ENCODE measurements at regions not wholly inside any gene's neighbourhood (a gene's known extent, or its start where the extent isn't known, plus 50 kb on each side); places are given as distances from the start of the nearest gene placed in this dataset.

DNA sequence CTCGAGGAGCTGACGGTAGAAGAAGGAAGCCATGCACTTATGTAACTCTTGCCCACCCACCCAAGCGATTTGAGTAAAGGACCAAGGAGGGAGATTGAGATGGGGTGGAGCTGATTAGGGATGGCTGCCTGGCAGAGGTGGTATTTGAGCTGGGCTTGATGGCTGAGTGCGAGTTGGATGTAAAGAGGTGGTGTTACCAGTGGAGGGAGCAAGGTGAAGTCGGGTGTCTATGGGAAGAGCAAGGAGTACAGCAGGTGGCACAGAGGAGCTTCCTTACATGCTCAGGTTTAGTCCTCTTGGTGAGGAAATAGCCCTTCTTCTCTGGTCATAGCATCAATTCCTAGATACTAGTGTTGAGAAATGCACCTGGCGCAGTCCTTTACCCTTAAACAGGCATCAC, 294.2 kb upstream of the SKOR2 start:
- no peak for TF ChIP-seq EZH2 (IDR thresholded peaks at IDR 0.05; ENCODE audit: borderline replicate concordance, low read depth, low read length, severe bottlenecking)
- TF ChIP-seq, protein P1, sequence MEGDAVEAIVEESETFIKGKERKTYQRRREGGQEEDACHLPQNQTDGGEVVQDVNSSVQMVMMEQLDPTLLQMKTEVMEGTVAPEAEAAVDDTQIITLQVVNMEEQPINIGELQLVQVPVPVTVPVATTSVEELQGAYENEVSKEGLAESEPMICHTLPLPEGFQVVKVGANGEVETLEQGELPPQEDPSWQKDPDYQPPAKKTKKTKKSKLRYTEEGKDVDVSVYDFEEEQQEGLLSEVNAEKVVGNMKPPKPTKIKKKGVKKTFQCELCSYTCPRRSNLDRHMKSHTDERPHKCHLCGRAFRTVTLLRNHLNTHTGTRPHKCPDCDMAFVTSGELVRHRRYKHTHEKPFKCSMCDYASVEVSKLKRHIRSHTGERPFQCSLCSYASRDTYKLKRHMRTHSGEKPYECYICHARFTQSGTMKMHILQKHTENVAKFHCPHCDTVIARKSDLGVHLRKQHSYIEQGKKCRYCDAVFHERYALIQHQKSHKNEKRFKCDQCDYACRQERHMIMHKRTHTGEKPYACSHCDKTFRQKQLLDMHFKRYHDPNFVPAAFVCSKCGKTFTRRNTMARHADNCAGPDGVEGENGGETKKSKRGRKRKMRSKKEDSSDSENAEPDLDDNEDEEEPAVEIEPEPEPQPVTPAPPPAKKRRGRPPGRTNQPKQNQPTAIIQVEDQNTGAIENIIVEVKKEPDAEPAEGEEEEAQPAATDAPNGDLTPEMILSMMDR (IDR thresholded peaks at IDR 0.05; ENCODE audit: borderline replicate concordance, extremely low read depth, low read length, poor library complexity, severe bottlenecking): no peak
- Histone ChIP-seq H4K20me1 (ENCODE audit: insufficient read depth, low read length) (no peaks in the 10 kb centered on the region; the same call in 1 of the 2 replicates), H3K36me3 (ENCODE audit: insufficient read depth, low read length) (no peaks in the 10 kb centered on the region), H2AFZ (ENCODE audit: low read depth, low read length) (no peak overlapping the region), H3K27ac (ENCODE audit: low read length) (no peak overlapping the region), H3K4me1 (ENCODE audit: insufficient read depth, low read length) (no peaks in the 10 kb centered on the region), H3K27me3 (ENCODE audit: insufficient read depth, low read length, poor library complexity) (peaks cover 22% of the 10 kb centered on the region), H3K4me3 (ENCODE audit: low read depth in 1 of 2, low read length in 2 of 2) (no peak overlapping the region), H3K9me3 (ENCODE audit: insufficient read depth, low read length, severe bottlenecking) (no peaks in the 10 kb centered on the region), H3K79me2 (ENCODE audit: insufficient read depth, low read length) (no peaks in the 10 kb centered on the region), H3K9ac (ENCODE audit: low read depth, low read length) (no peak overlapping the region), H3K4me2 (ENCODE audit: insufficient read depth, low read length) (no peak overlapping the region)
- ATAC-seq (ENCODE audit: insufficient read depth, low read depth) (no peak), DNase-seq (no peak)

DNA sequence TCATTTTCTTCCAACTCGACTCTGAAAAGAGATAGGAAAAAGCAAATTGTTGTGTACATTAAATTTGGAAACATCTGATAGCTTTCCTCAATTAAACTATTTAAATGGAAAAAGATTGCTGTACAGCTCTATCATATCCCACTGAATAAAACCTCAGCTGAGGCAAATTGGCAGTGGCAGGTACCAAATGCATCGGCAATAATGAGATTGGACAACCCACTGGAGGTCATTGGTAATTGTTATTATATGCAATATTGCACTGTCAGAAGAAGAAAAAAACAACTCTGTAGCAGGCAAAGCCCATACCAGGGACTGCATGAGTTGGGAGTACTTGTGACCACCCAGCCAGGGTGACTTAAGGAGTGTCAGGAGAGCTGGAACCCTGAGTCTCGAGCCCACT, 291.6 kb upstream of the SKOR2 start:
- H3K9me3 ChIP-seq (ENCODE audit: insufficient read depth, low read length, severe bottlenecking): no peaks in the 10 kb centered on the region
- no peak overlapping the region for H3K27ac ChIP-seq (ENCODE audit: low read length)
- H4K20me1 ChIP-seq (ENCODE audit: insufficient read depth, low read length): no peaks in the 10 kb centered on the region
- DNase-seq: no peak
- H3K4me3 ChIP-seq (ENCODE audit: low read depth in 1 of 2, low read length in 2 of 2): no peak overlapping the region
- H3K4me1 ChIP-seq (ENCODE audit: insufficient read depth, low read length): no peaks in the 10 kb centered on the region
- no peak for ATAC-seq (ENCODE audit: insufficient read depth, low read depth)
- H3K79me2 ChIP-seq (ENCODE audit: insufficient read depth, low read length): no peaks in the 10 kb centered on the region
- no peaks in the 10 kb centered on the region for H3K36me3 ChIP-seq (ENCODE audit: insufficient read depth, low read length)
- no peak overlapping the region for H2AFZ ChIP-seq (ENCODE audit: low read depth, low read length)
- H3K4me2 ChIP-seq (ENCODE audit: insufficient read depth, low read length): no peak overlapping the region
- H3K27me3 ChIP-seq (ENCODE audit: insufficient read depth, low read length, poor library complexity): peaks cover 16% of the 10 kb centered on the region
- no peak overlapping the region for H3K9ac ChIP-seq (ENCODE audit: low read depth, low read length)
- TF ChIP-seq EZH2 (IDR thresholded peaks at IDR 0.05; ENCODE audit: borderline replicate concordance, low read depth, low read length, severe bottlenecking): no peak
- TF ChIP-seq, protein P1 (IDR thresholded peaks at IDR 0.05; ENCODE audit: borderline replicate concordance, extremely low read depth, low read length, poor library complexity, severe bottlenecking): no peak

DNA sequence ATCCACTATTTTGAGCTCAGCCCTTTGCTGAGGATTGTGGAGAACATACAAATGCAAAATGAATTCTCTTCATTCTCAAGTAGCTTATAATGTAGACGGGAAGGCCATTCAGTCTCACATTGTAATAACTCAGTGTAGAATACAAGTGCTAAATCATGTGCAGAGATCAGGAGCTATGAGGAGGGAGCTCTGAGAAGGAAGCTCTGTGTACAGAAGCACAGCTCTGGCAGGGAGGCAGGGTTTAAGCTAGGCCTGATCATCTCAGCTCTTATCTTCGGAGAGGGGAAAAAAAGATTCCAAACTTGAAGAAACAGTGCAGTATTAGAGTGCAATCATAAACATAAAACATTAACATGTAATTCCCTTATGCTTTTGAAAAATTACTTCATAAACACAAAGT, 291.1 kb upstream of the SKOR2 start:
- H3K9ac ChIP-seq (ENCODE audit: low read depth, low read length): no peak overlapping the region
- no peaks in the 10 kb centered on the region for H3K36me3 ChIP-seq (ENCODE audit: insufficient read depth, low read length)
- no peak overlapping the region for H3K4me2 ChIP-seq (ENCODE audit: insufficient read depth, low read length)

More for the DNA sequence above, 291.1 kb upstream of the SKOR2 start:
- Histone ChIP-seq H4K20me1 (ENCODE audit: insufficient read depth, low read length) (no peaks in the 10 kb centered on the region), H3K79me2 (ENCODE audit: insufficient read depth, low read length) (no peaks in the 10 kb centered on the region), H3K27me3 (ENCODE audit: insufficient read depth, low read length, poor library complexity) (peaks cover 16% of the 10 kb centered on the region), H2AFZ (ENCODE audit: low read depth, low read length) (no peak overlapping the region), H3K9me3 (ENCODE audit: insufficient read depth, low read length, severe bottlenecking) (no peaks in the 10 kb centered on the region), H3K4me3 (ENCODE audit: low read depth in 1 of 2, low read length in 2 of 2) (no peak overlapping the region), H3K27ac (ENCODE audit: low read length) (no peak overlapping the region), H3K4me1 (ENCODE audit: insufficient read depth, low read length) (no peaks in the 10 kb centered on the region)
- no peak for ATAC-seq (ENCODE audit: insufficient read depth, low read depth)
- TF ChIP-seq, protein P1 (IDR thresholded peaks at IDR 0.05; ENCODE audit: borderline replicate concordance, extremely low read depth, low read length, poor library complexity, severe bottlenecking): no peak
- TF ChIP-seq EZH2 (IDR thresholded peaks at IDR 0.05; ENCODE audit: borderline replicate concordance, low read depth, low read length, severe bottlenecking): no peak
- DNase-seq: no peak

All from DND-41 (cell line).